K562 (cell line): ENCODE measurements at regions not wholly inside any gene's neighbourhood (a gene's known extent, or its start where the extent isn't known, plus 50 kb on each side); places are given as distances from the start of the nearest gene placed in this dataset.
A peak's percentile ranks its signal among the peaks of the same experiment; 100 is the strongest.

Experiments
- CREBBP ChIP-seq: IDR thresholded peaks from one replicate; pipeline ENCODE4 v1.6.1; 2012; ENCODE audit warnings: low read depth, mild to moderate bottlenecking, control low read depth, inconsistent platforms, low read length
- GATAD2B ChIP-seq: fragments of 450-650 bp; IDR thresholded peaks from 2 replicates; pipeline ENCODE4 v1.6.1; 2017; ENCODE audit warnings: mild to moderate bottlenecking, borderline replicate concordance
- MCM5 ChIP-seq: fragments of 450-650 bp; IDR thresholded peaks from 2 replicates; pipeline ENCODE4 v1.6.1; 2016; ENCODE audit warnings: low read depth
- MGA ChIP-seq: fragments of 450-650 bp; IDR thresholded peaks from 2 replicates; pipeline ENCODE4 v1.6.1; 2016; ENCODE audit warnings: mild to moderate bottlenecking, moderate library complexity
- POLR2B ChIP-seq: fragments of 450-650 bp; IDR thresholded peaks from 2 replicates; pipeline ENCODE4 v1.6.1; 2018; ENCODE audit warnings: low read depth; ENCODE audit not compliant: partially characterized antibody
- POLR2G ChIP-seq: fragments of 200-400 bp; formaldehyde crosslinking; IDR thresholded peaks from 2 replicates; pipeline ENCODE4 v1.6.1; 2017; ENCODE audit warnings: low read depth, mild to moderate bottlenecking, antibody characterized with exemption, low read length, moderate library complexity
- PTTG1 ChIP-seq: fragments of 450-650 bp; IDR thresholded peaks from 2 replicates; pipeline ENCODE4 v1.6.1; 2016; ENCODE audit warnings: low read depth, mild to moderate bottlenecking, missing genetic modification characterization, missing compliant biosample characterization
- REST ChIP-seq, 2 experiments: fragments of 450-650 bp; formaldehyde crosslinking in 1 of 2; IDR thresholded peaks; 2 replicates each; pipeline versions ENCODE4 v1.4.0 to v1.6.1; 2014 to 2020; ENCODE audit warnings: mild to moderate bottlenecking in 2 of 2, borderline replicate concordance in 1 of 2, low read depth in 1 of 2

- peak; percentile 47; the same call in 1 of the 2 replicates for TF ChIP-seq REST (IDR thresholded peaks at IDR 0.05; ENCODE audit: borderline replicate concordance)
- TF ChIP-seq REST (CRISPR knock-in tag; IDR thresholded peaks at IDR 0.05; ENCODE audit: low read depth), result no peak
- no peak for TF ChIP-seq POLR2B
- TF ChIP-seq MCM5, result no peak
- no peak for TF ChIP-seq PTTG1
- no peak for TF ChIP-seq CREBBP
- TF ChIP-seq GATAD2B, result no peak
- TF ChIP-seq MGA, result peak; percentile 37
- no peak for TF ChIP-seq POLR2G
Measured at GRCh38 chr6:100176311-100176950, 182.4 kb upstream of the MCHR2 start (continued).
